ENCODE measurements at regions not wholly inside any gene's neighbourhood (a gene's known extent, or its start where the extent isn't known, plus 50 kb on each side); places are given as distances from the start of the nearest gene placed in this dataset.

DNA sequence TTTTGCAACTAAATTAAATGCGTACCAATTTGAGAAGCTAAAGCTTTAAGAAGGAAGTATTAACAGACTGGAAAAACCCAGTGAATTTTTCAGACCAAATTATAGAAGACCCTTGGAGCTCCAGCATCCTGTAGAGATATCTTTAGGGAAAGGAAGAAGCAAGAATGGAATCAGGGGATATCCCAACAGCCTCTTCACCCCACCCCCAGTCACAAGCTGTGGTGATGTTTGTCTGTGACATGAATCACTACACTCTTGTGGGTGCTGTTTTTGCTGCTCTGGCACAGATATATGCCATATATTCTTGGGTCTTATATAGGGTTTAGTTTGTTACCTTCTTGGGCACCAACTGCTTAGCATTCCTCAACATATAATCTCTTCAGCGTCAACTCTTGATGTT is 78.5 kb upstream of the BCL6 start:
- no peak overlapping the region for H3K4me3 ChIP-seq (ENCODE audit: low read depth, low read length)
- no peak for DNase-seq (ENCODE audit: low read depth)
- TF ChIP-seq CTCF (IDR thresholded peaks at IDR 0.05; ENCODE audit: low read depth, low read length, missing control alignments), result no peak

DNA sequence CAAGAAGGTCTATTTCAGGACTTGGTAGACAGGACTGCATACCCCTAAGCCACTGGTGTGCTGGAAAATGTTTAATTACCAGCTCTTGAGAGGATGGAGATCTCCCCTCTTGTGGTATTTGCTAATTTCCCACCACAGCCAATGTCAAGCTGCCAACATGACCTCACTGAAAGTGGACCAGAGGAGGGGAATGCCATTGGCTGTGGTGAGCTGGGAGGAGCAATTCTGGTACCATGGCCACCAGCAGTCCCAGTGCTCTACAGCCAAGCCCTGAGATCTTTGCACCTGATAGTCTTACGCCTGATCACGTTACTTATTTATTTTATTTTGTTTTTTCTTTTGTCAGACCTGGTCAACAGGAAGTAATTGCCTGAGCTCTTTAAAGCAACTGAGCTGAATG is 82.5 kb upstream of the BCL6 start:
- H3K4me3 ChIP-seq (ENCODE audit: low read depth, low read length), result no peak overlapping the region
- TF ChIP-seq CTCF (IDR thresholded peaks at IDR 0.05; ENCODE audit: low read depth, low read length, missing control alignments), result no peak
- no peak for DNase-seq (ENCODE audit: low read depth)

DNA sequence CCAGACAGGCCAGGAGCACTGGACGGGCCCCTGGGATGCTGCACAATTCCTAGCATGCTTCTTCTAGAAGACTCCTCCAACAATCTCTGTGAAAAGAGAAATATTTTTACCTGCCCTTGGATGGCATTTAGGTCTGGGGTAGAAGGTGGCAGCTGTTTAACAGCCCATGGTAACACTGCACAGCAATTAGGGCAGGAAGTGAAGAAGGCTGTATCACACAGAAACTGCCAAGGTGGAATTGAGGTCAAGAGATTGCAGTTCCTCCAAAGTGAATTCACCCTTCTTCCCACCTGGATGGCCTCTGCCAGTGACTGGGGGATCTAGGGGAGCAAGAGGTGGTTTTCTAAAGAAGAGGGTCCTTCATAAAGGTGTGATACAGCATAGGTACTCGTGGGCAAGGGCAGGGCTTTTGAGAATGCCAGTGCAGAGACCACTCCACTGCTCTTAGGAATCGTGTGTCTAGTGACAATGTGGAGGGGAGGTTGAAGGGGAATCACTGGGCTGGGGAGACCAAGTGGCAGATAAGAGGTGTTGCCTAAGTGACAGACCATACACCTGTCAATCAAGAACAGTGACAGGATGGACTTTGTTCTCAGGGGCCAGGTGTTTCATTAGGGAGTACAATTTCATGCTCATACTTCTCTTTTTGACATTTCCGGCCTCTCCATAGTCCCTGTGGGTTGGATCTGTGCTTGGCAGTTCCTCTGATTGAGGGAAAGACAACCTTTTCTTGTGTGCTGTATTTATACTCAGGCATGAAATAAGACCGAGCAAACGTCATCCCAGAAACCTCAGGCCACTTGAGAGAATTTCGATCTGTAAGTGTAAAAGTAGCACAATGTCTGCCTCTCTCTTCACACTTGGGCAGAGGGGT is 83.5 kb upstream of the BCL6 start:
- peak; percentile 8 for DNase-seq (ENCODE audit: low read depth)

GRCh38 chr3:187830181-187830580 is 84.9 kb upstream of the BCL6 start:
- no peak for DNase-seq (ENCODE audit: low read depth)
- TF ChIP-seq CTCF (IDR thresholded peaks at IDR 0.05; ENCODE audit: low read depth, low read length, missing control alignments), result no peak
- H3K4me3 ChIP-seq (ENCODE audit: low read depth, low read length), result no peak overlapping the region

More for the DNA sequence above, 83.5 kb upstream of the BCL6 start:
- no peak for TF ChIP-seq CTCF (IDR thresholded peaks at IDR 0.05; ENCODE audit: low read depth, low read length, missing control alignments)
- H3K4me3 ChIP-seq (ENCODE audit: low read depth, low read length), result no peak overlapping the region

GRCh38 chr3:187831125-187832051 is 86.1 kb upstream of the BCL6 start:
- TF ChIP-seq CTCF (IDR thresholded peaks at IDR 0.05; ENCODE audit: low read depth, low read length, missing control alignments), result no peak
- H3K4me3 ChIP-seq (ENCODE audit: low read depth, low read length), result no peak overlapping the region
- no peak for DNase-seq (ENCODE audit: low read depth)

GRCh38 chr3:187832202-187832601 is 86.9 kb upstream of the BCL6 start:
- no peak for DNase-seq (ENCODE audit: low read depth)
- TF ChIP-seq CTCF (IDR thresholded peaks at IDR 0.05; ENCODE audit: low read depth, low read length, missing control alignments), result no peak
- no peak overlapping the region for H3K4me3 ChIP-seq (ENCODE audit: low read depth, low read length)
